GM10266 (cell line): ENCODE measurements at regions not wholly inside any gene's neighbourhood (a gene's known extent, or its start where the extent isn't known, plus 50 kb on each side); places are given as distances from the start of the nearest gene placed in this dataset.

ENCODE experiments used
- DNase-seq: peaks from one replicate; pipeline ENCODE4 v3.0.0; 2012; ENCODE audit errors: extremely low spot score
- CTCF ChIP-seq: IDR thresholded peaks from 2 replicates; pipeline ENCODE4 v1.5.1; 2012; ENCODE audit warnings: mild to moderate bottlenecking, low read depth; ENCODE audit not compliant: control insufficient read depth, insufficient read depth; ENCODE audit errors: missing control alignments

GRCh38 chr1:222339376-222339947 lies 208.4 kb downstream of the HHIPL2 start:
- no peak for TF ChIP-seq CTCF
- DNase-seq: no peak

- no peak for DNase-seq
- no peak for TF ChIP-seq CTCF
Observed at GRCh38 chr1:222335586-222335985, 212.3 kb downstream of the HHIPL2 start.

GRCh38 chr1:222334026-222334680 lies 213.8 kb downstream of the HHIPL2 start:
- TF ChIP-seq CTCF: no peak
- no peak for DNase-seq

GRCh38 chr1:222331765-222332164 lies 216.1 kb downstream of the HHIPL2 start:
- no peak for TF ChIP-seq CTCF
- no peak for DNase-seq

GRCh38 chr1:222331340-222331739 lies 216.6 kb downstream of the HHIPL2 start:
- no peak for DNase-seq
- TF ChIP-seq CTCF: no peak

- no peak for DNase-seq
- no peak for TF ChIP-seq CTCF
Observed at GRCh38 chr1:222329493-222330045, 218.3 kb downstream of the HHIPL2 start.

GRCh38 chr1:222326710-222327036 lies 221.2 kb downstream of the HHIPL2 start:
- no peak for DNase-seq

More at GRCh38 chr1:222326710-222327036, 221.2 kb downstream of the HHIPL2 start:
- TF ChIP-seq CTCF: no peak
